ENCODE measurements at regions not wholly inside any gene's neighbourhood (a gene's known extent, or its start where the extent isn't known, plus 50 kb on each side); places are given as distances from the start of the nearest gene placed in this dataset.

DNA sequence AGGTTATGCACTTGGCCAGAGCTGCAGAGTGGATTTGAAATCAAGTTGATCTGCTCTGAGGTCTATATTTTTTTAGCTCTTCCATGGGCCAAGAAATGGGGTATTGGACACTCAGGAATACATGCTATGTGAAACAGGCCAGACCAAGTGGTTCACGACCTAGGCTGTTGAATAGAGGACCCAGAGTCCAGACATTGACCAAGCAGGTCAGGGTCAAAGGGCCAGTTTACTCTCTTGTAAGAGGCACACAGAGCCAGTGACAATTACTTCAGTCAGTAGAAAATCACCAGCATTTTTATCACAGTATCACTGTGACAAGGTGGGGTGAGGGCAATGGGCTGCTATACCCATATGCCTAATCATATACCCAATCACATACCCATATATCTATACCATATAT lies 320.6 kb upstream of the RORA start:
- intact Hi-C loops (cut with DNase I) = loop anchor here (10.0 kb wide), 1 partner anchor 55 kb away; no protein-coding TSS in a partner anchor
- Histone ChIP-seq H3K4me1 (no peaks in the 10 kb centered on the region), H3K4me3 (no peak overlapping the region), H3K27ac (no peak overlapping the region), H3K9ac (ENCODE audit: low read depth in 2 of 2, low read length in 2 of 2) (no peak overlapping the region), H3K27me3 (no peaks in the 10 kb centered on the region), H3K9me3 (no peaks in the 10 kb centered on the region), H3K36me3 (no peaks in the 10 kb centered on the region)
- no peak for DNase-seq
- TF ChIP-seq, protein P1, sequence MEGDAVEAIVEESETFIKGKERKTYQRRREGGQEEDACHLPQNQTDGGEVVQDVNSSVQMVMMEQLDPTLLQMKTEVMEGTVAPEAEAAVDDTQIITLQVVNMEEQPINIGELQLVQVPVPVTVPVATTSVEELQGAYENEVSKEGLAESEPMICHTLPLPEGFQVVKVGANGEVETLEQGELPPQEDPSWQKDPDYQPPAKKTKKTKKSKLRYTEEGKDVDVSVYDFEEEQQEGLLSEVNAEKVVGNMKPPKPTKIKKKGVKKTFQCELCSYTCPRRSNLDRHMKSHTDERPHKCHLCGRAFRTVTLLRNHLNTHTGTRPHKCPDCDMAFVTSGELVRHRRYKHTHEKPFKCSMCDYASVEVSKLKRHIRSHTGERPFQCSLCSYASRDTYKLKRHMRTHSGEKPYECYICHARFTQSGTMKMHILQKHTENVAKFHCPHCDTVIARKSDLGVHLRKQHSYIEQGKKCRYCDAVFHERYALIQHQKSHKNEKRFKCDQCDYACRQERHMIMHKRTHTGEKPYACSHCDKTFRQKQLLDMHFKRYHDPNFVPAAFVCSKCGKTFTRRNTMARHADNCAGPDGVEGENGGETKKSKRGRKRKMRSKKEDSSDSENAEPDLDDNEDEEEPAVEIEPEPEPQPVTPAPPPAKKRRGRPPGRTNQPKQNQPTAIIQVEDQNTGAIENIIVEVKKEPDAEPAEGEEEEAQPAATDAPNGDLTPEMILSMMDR (IDR thresholded peaks at IDR 0.05) = no peak

DNA sequence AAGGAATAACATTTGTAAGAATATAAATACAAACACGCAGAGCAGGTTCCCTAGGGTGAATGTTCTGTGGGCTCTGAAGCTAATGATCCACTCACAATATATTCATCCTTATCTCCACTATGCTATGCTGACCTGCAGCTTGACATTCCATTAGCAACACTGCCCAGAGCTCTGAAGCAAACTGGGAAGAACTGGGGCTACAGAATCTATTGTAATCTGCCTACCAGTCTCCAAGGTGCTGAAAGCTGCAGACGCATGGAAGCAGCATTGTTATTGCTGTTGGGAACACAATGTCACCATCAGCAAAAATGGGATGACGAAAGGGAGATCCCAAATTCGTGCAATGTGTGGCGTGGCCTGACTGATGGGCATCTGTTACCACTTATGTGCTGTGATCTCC lies 316.7 kb upstream of the RORA start:
- H3K27ac ChIP-seq = no peak overlapping the region
- TF ChIP-seq, protein P1 (IDR thresholded peaks at IDR 0.05) = no peak
- no peak for DNase-seq
- H3K9me3 ChIP-seq = no peaks in the 10 kb centered on the region
- H3K27me3 ChIP-seq = no peaks in the 10 kb centered on the region
- H3K36me3 ChIP-seq = no peaks in the 10 kb centered on the region
- no peak overlapping the region for H3K9ac ChIP-seq (ENCODE audit: low read depth in 2 of 2, low read length in 2 of 2)
- H3K4me1 ChIP-seq = no peaks in the 10 kb centered on the region
- intact Hi-C loops (cut with DNase I) = loop anchor here (10.0 kb wide), 1 partner anchor 51 kb away; no protein-coding TSS in a partner anchor
- H3K4me3 ChIP-seq = no peak overlapping the region

DNA sequence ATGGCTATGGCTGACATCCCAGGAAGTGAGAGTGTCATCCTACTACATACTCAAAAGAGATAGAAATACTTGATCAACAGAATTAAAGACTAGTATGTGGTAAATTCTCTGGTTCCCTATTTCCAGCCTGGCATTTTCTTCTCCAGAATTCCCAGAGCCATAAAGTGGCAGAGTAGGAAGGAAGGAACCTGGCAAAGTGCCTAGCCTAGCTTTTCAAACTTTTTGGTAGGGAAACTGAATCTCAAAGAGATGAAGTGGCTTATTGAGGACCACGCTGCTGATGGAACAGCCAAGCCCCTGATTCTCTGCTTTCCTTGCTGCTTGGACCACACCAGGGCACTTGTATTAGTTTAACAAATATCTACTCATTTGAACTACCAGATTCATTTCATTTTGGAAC lies 312.4 kb upstream of the RORA start:
- H3K4me3 ChIP-seq = no peak overlapping the region

DNA sequence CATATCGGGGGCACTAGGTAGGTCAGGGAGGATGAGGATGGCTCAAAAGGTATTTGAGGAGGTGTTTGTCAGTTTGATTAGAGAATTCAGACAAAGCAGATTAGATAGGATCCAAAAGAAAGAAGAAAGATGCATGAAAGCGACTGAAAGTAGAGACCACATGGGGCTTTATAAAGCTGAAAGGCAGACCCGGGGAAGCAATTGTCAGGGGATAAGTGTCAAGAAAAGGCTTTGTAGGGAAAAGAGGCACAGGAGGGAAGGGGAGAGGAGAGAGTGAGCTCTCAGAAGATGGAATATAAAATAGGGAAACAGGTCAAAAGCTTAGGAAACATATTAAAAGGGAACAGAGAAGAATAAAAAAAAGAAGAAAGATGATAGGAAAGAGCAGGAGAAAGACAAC lies 308.2 kb upstream of the RORA start:
- Histone ChIP-seq H3K9ac (ENCODE audit: low read depth in 2 of 2, low read length in 2 of 2) (no peak overlapping the region), H3K36me3 (no peaks in the 10 kb centered on the region), H3K4me3 (no peak overlapping the region), H3K27ac (no peak overlapping the region), H3K27me3 (no peaks in the 10 kb centered on the region), H3K9me3 (no peaks in the 10 kb centered on the region), H3K4me1 (no peaks in the 10 kb centered on the region)
- intact Hi-C loops (cut with DNase I) = no loop called here
- DNase-seq = no peak
- TF ChIP-seq, protein P1 (IDR thresholded peaks at IDR 0.05) = no peak

More for the DNA sequence above, 312.4 kb upstream of the RORA start:
- no peak for DNase-seq
- Histone ChIP-seq H3K9ac (ENCODE audit: low read depth in 2 of 2, low read length in 2 of 2) (no peak overlapping the region), H3K27ac (no peak overlapping the region), H3K4me1 (no peaks in the 10 kb centered on the region), H3K36me3 (no peaks in the 10 kb centered on the region), H3K9me3 (no peaks in the 10 kb centered on the region), H3K27me3 (no peaks in the 10 kb centered on the region)
- TF ChIP-seq, protein P1 (IDR thresholded peaks at IDR 0.05) = no peak
- intact Hi-C loops (cut with DNase I) = loop anchor here (10.0 kb wide), 1 partner anchor 47 kb away; no protein-coding TSS in a partner anchor

DNA sequence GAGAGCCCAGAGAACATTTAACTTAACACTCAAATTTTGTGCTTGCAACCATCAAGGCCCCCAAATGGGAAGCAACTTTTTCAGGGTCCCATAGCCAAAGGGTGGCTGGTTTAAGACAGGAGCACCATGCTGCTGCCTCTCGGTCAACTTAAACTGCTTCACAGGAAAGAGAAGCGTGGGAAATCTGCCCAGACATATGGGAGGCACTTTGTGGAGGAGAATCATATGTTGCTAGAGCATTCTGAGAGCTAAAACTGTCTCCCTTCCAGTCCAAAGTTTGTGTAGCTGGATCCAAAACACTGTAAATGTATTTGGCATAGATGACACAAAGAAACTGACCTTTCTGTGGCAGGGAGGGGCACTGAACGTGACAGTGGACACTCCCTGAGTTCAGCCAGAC lies 305.9 kb upstream of the RORA start:
- no peaks in the 10 kb centered on the region for H3K9me3 ChIP-seq
- H3K9ac ChIP-seq (ENCODE audit: low read depth in 2 of 2, low read length in 2 of 2) = no peak overlapping the region
- TF ChIP-seq, protein P1 (IDR thresholded peaks at IDR 0.05) = no peak
- no peak for DNase-seq
- H3K27me3 ChIP-seq = no peaks in the 10 kb centered on the region
- H3K36me3 ChIP-seq = no peaks in the 10 kb centered on the region
- intact Hi-C loops (cut with DNase I) = no loop called here
- H3K27ac ChIP-seq = no peak overlapping the region
- H3K4me3 ChIP-seq = no peak overlapping the region
- H3K4me1 ChIP-seq = no peaks in the 10 kb centered on the region
